Right lung (tissue), 2 donors: ENCODE measurements at regions not wholly inside any gene's neighbourhood (a gene's known extent, or its start where the extent isn't known, plus 50 kb on each side); places are given as distances from the start of the nearest gene placed in this dataset.
A peak's percentile ranks its signal among the peaks of the same experiment; 100 is the strongest.

Experiments used
- DNase-seq, 2 donors: peaks; one replicate each; pipeline ENCODE4 v3.0.0-alpha.2; 2013

- no peak for DNase-seq
Observed at GRCh38 chr5:167804512-167805220, 486.8 kb upstream of the WWC1 start.

GRCh38 chr5:167810573-167810972 is 480.9 kb upstream of the WWC1 start:
- no peak for DNase-seq

GRCh38 chr5:167812871-167813270 is 478.6 kb upstream of the WWC1 start:
- no peak for DNase-seq

- DNase-seq: no peak
Observed at GRCh38 chr5:167813389-167813788, 478.1 kb upstream of the WWC1 start.

- DNase-seq: no peak
Observed at GRCh38 chr5:167814040-167814439, 477.4 kb upstream of the WWC1 start.

GRCh38 chr5:167814828-167815227 is 476.6 kb upstream of the WWC1 start:
- no peak for DNase-seq

GRCh38 chr5:167816354-167816753 is 475.1 kb upstream of the WWC1 start:
- no peak for DNase-seq

GRCh38 chr5:167816864-167817263 is 474.6 kb upstream of the WWC1 start:
- no peak for DNase-seq

GRCh38 chr5:167819406-167819805 is 472.0 kb upstream of the WWC1 start:
- DNase-seq: no peak

GRCh38 chr5:167820101-167820990 is 471.1 kb upstream of the WWC1 start:
- no peak for DNase-seq

- peak in 1 of 2 donors; percentile 12 for DNase-seq
Observed at GRCh38 chr5:167821151-167821550, 470.3 kb upstream of the WWC1 start.

GRCh38 chr5:167821669-167822068 is 469.8 kb upstream of the WWC1 start:
- DNase-seq: no peak

- DNase-seq: no peak
Observed at GRCh38 chr5:167822241-167822640, 469.2 kb upstream of the WWC1 start.

- no peak for DNase-seq
Observed at GRCh38 chr5:167823405-167823804, 468.0 kb upstream of the WWC1 start.

GRCh38 chr5:167827766-167828165 is 463.7 kb upstream of the WWC1 start:
- DNase-seq: no peak

- no peak for DNase-seq
Observed at GRCh38 chr5:167831754-167832504, 459.5 kb upstream of the WWC1 start.

GRCh38 chr5:167832609-167833008 is 458.8 kb upstream of the WWC1 start:
- DNase-seq: no peak

- no peak for DNase-seq
Observed at GRCh38 chr5:167833456-167833855, 458.0 kb upstream of the WWC1 start.

GRCh38 chr5:167835146-167835545 is 456.3 kb upstream of the WWC1 start:
- no peak for DNase-seq

GRCh38 chr5:167837127-167837526 is 454.3 kb upstream of the WWC1 start:
- no peak for DNase-seq

GRCh38 chr5:167839065-167839464 is 452.4 kb upstream of the WWC1 start:
- DNase-seq: no peak

- DNase-seq: no peak
Observed at GRCh38 chr5:167840527-167841130, 450.8 kb upstream of the WWC1 start.
